H1 (cell line): ENCODE measurements at regions not wholly inside any gene's neighbourhood (a gene's known extent, or its start where the extent isn't known, plus 50 kb on each side); places are given as distances from the start of the nearest gene placed in this dataset.

Experiments
- CBX5 ChIP-seq: fragments of 300-800, 300-1000 bp; sonication (generic); IDR thresholded peaks from 2 replicates; pipeline ENCODE4 v1.7.1; 2016; ENCODE audit warnings: antibody characterized with exemption, low read length, low read depth
- GABPA ChIP-seq: IDR thresholded peaks from 2 replicates; pipeline ENCODE4 v1.6.1; 2011; ENCODE audit warnings: mild to moderate bottlenecking, low read length, moderate library complexity, borderline replicate concordance; ENCODE audit not compliant: insufficient read depth
- HDAC2 ChIP-seq, 2 experiments: fragments of 300-600 bp in 1 of 2; sonication (generic) in 1 of 2; IDR thresholded peaks; 2 replicates each; pipeline ENCODE4 v1.6.1; 2011 to 2012; ENCODE audit warnings: low read depth in 2 of 2, low read length in 2 of 2, mild to moderate bottlenecking in 2 of 2, moderate library complexity in 2 of 2, borderline replicate concordance in 1 of 2, inconsistent platforms in 1 of 2
- JUN ChIP-seq: IDR thresholded peaks from 2 replicates; pipeline ENCODE4 v1.6.1; 2011; ENCODE audit warnings: low read depth, mild to moderate bottlenecking, improper control_type of control experiment, low read length
- NRF1 ChIP-seq: IDR thresholded peaks from 2 replicates; pipeline ENCODE4 v1.6.1; 2011; ENCODE audit warnings: mild to moderate bottlenecking, low read depth, low read length, improper control_type of control experiment
- POLR2A ChIP-seq, 2 experiments: IDR thresholded peaks; 1 replicate in 1 of 2; 2 replicates in 1 of 2; pipeline ENCODE4 v1.6.1; 2011; ENCODE audit warnings: low read depth in 2 of 2, low read length in 2 of 2, mild to moderate bottlenecking in 2 of 2; ENCODE audit errors: control extremely low read depth in 1 of 2
- SP4 ChIP-seq: IDR thresholded peaks from 2 replicates; pipeline ENCODE4 v1.6.1; 2012; ENCODE audit warnings: low read length, inconsistent platforms
- SRF ChIP-seq: IDR thresholded peaks from 2 replicates; pipeline ENCODE4 v1.6.1; 2011; ENCODE audit warnings: mild to moderate bottlenecking, low read depth, low read length, moderate library complexity
- TAF1 ChIP-seq: IDR thresholded peaks from 2 replicates; pipeline ENCODE4 v1.6.1; 2011; ENCODE audit warnings: mild to moderate bottlenecking, low read depth, low read length
- TBP ChIP-seq: IDR thresholded peaks from 2 replicates; pipeline ENCODE4 v1.6.1; 2011; ENCODE audit warnings: low read depth, low read length, improper control_type of control experiment
- TF ChIP-seq, protein P1 (sequence below), 3 experiments: IDR thresholded peaks; 1 replicate in 2 of 3; 2 replicates in 1 of 3; pipeline versions ENCODE4 v1.5.1 to v1.6.1; 2011; ENCODE audit warnings: low read length in 3 of 3, mild to moderate bottlenecking in 3 of 3, inconsistent platforms in 2 of 3, low read depth in 1 of 3, moderate library complexity in 1 of 3; ENCODE audit not compliant: insufficient read depth in 1 of 3; ENCODE audit errors: control extremely low read depth in 1 of 3

DNA sequence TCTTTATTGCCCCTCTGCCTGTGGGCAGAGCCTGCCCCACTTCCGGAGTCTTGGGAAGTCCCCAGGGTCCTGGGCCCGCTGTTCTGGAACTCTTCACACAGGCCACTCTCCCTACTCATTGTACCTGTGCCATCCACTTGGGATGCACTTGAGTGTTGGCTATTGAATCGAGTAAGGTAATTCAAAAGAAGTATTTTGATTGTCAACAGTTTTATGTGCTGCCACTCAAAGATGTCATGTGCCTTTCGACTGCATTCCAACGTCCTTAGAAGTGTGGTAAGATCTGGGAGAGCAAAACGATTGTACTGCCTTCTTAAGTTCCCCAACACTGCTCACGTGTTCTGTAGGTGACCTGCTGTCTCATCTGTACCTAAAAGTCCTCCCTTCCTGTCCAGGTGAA, 77.0 kb upstream of the SMIM21 start:
- TF ChIP-seq JUN (no peak), NRF1 (no peak), HDAC2 (IDR thresholded peaks at IDR 0.05; ENCODE audit: borderline replicate concordance in 1 of 2, low read depth in 2 of 2, low read length in 2 of 2) (no peak), GABPA (no peak), CBX5 (no peak), TBP (no peak), SRF (no peak), POLR2A (IDR thresholded peaks at IDR 0.05; ENCODE audit: control extremely low read depth in 1 of 2, low read depth in 2 of 2, low read length in 2 of 2) (no peak), SP4 (no peak), TAF1 (no peak)
- TF ChIP-seq, protein P1, sequence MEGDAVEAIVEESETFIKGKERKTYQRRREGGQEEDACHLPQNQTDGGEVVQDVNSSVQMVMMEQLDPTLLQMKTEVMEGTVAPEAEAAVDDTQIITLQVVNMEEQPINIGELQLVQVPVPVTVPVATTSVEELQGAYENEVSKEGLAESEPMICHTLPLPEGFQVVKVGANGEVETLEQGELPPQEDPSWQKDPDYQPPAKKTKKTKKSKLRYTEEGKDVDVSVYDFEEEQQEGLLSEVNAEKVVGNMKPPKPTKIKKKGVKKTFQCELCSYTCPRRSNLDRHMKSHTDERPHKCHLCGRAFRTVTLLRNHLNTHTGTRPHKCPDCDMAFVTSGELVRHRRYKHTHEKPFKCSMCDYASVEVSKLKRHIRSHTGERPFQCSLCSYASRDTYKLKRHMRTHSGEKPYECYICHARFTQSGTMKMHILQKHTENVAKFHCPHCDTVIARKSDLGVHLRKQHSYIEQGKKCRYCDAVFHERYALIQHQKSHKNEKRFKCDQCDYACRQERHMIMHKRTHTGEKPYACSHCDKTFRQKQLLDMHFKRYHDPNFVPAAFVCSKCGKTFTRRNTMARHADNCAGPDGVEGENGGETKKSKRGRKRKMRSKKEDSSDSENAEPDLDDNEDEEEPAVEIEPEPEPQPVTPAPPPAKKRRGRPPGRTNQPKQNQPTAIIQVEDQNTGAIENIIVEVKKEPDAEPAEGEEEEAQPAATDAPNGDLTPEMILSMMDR (IDR thresholded peaks at IDR 0.05; ENCODE audit: control extremely low read depth in 1 of 3, insufficient read depth in 1 of 3, low read depth in 1 of 3, low read length in 3 of 3), result no peak
